NCI-H69 (cell line): ENCODE measurements at regions not wholly inside any gene's neighbourhood (a gene's known extent, or its start where the extent isn't known, plus 50 kb on each side); places are given as distances from the start of the nearest gene placed in this dataset.

Experiments
- DNase-seq: peaks from one replicate; lab custom pipeline; 2025; lab: John Stamatoyannopoulos, UW

GRCh38 chr7:17019106-17019505 is 137.3 kb upstream of the AGR3 start:
- no peak for DNase-seq

- DNase-seq, result no peak
Measured at GRCh38 chr7:17020250-17020649, 138.5 kb upstream of the AGR3 start.

- DNase-seq, result no peak
Measured at GRCh38 chr7:17021205-17021604, 139.4 kb upstream of the AGR3 start.

GRCh38 chr7:17022920-17023319 is 141.1 kb upstream of the AGR3 start:
- DNase-seq, result no peak

DNA sequence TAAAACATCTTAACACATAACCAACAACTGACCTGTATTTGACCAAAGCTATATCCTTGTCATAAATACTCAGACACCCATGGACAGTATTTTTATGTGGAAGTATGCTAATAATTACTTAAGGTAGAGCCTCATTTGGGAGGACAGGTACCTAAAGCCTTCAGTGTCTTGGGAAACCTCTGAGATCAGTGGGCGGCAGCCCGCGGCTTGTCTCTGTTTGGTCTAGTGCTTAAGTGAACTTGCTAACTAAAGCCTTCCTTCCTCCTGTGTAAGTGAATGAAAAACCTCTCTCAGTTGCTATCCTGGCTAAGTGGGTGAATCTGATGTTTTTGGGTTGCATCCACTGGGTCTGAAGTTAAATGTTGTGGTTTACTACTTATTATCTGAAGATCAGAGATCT is 144.5 kb upstream of the AGR3 start:
- no peak for DNase-seq

DNA sequence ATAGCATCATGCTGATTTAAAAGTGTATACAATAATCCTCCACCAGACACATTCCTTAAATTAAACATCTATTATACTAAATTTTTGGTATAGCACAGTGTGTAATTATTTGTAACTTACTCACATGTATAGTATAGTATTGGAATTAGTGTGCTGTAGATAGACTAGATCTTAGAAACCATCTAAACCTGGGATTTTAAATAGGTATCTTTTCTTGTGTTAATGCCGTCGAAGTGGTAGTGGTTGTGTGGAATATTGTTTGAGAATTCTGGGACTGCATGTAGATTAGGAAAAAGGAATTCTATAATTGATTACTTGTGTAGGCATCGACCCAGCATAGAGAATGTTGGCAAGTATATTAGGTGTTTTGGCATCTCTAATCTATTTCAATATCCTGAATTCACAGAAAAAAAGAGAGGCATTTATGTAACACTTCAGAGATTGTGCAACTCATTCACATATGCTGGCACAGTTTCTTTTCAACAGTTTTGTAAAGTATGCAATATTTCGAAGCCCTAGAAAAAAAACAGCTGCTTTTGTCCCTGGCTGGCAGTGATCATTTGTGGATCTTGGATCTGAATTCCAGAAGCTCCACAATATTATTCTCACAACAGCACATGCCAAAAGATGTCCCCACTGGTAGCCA is 145.5 kb upstream of the AGR3 start:
- DNase-seq, result no peak

GRCh38 chr7:17027789-17028152 is 146.0 kb upstream of the AGR3 start:
- DNase-seq, result no peak

GRCh38 chr7:17029150-17029549 is 147.4 kb upstream of the AGR3 start:
- DNase-seq, result no peak

DNA sequence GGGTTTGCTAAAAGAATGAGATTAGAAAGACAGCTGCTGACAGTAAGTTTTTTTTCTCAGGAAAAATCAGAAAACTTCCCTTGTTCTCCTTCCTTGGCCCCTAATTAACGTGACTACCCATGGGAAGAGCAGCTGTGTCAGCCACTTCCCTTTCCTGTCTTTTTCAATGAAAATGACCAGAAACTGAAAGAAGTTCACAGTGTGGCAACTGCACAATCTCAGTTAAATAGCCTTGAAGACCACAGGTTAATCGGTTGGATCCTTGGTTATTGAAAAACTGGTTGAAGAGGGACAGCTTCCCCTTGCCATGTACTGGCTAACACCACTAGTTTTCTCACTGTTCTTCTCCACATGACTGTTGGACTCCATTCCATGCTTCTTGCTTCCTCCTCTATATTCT is 148.8 kb upstream of the AGR3 start:
- DNase-seq, result no peak

GRCh38 chr7:17031906-17032551 is 150.2 kb upstream of the AGR3 start:
- no peak for DNase-seq

- no peak for DNase-seq
Measured at GRCh38 chr7:17033245-17033644, 151.5 kb upstream of the AGR3 start.

GRCh38 chr7:17036584-17036983 is 154.8 kb upstream of the AGR3 start:
- no peak for DNase-seq

DNA sequence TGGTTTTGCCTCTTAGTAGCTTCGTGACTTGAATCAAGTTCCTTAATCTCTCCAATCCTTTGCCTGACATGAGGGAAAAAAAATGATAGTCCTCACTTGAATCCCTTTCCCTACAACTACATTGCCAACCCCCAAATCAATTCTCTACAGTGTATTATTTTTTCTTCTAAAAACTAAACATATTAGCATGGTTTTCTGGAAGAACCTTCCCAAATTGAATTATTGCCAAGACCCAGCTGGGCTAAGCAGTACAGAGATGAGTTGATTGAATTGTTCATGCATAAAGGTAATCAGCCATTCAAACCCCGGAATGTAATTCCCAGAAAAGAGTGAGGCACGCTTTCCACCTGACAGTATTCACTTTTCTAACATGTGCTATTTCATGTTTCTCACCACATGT is 155.6 kb upstream of the AGR3 start:
- no peak for DNase-seq

DNA sequence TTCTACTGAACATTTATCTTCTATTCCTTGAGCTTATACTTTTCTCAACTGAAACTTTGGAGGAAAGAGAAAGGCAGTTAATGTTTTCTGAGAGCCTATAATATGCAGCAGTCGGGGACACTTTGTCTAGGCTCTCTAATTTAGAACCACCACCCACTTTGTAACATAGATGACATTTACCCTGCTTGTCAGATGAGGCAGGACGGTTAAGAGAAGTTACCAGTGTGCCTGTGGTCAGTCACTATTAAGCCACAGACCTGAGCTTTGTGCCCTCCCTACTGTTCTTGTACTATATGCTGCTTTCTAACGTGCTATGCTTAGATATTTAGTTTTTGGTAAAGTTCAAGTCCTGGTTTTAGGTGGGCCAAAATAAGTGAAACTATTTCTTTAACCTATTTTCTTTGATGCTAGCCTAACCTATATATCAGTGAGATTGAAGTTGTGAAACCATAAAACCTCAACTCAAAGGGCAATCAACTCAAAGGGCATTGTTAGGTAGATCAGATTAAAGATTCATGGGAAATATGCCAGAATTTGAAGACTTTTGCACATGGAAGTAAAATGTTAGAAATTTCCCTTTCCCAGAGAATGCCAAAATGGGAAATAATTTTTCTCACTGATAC is 156.5 kb upstream of the AGR3 start:
- no peak for DNase-seq

GRCh38 chr7:17038783-17039170 is 157.0 kb upstream of the AGR3 start:
- no peak for DNase-seq

DNA sequence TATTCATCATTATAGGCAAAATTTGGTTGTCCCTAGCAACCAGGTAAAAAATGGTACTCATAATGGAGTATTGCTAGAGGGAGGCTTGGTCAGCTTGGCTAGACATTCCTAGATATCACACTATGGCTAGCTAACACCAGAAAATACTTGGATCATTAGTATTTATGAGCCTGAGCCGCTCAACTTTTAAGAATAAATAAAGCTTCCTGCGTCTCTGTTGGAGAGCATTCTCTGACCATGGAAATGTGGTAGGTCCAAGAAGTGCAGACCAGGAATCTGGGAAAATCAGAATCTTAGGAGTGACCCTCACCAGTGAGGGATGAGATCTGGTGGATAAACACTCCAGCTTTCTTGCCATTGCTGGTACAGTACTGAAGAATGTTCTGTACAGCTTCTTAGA is 157.6 kb upstream of the AGR3 start:
- DNase-seq, result no peak

- DNase-seq, result no peak
Measured at GRCh38 chr7:17040716-17041115, 158.9 kb upstream of the AGR3 start.

- DNase-seq, result no peak
Measured at GRCh38 chr7:17041324-17041723, 159.5 kb upstream of the AGR3 start.

GRCh38 chr7:17042211-17042610 is 160.4 kb upstream of the AGR3 start:
- no peak for DNase-seq

DNA sequence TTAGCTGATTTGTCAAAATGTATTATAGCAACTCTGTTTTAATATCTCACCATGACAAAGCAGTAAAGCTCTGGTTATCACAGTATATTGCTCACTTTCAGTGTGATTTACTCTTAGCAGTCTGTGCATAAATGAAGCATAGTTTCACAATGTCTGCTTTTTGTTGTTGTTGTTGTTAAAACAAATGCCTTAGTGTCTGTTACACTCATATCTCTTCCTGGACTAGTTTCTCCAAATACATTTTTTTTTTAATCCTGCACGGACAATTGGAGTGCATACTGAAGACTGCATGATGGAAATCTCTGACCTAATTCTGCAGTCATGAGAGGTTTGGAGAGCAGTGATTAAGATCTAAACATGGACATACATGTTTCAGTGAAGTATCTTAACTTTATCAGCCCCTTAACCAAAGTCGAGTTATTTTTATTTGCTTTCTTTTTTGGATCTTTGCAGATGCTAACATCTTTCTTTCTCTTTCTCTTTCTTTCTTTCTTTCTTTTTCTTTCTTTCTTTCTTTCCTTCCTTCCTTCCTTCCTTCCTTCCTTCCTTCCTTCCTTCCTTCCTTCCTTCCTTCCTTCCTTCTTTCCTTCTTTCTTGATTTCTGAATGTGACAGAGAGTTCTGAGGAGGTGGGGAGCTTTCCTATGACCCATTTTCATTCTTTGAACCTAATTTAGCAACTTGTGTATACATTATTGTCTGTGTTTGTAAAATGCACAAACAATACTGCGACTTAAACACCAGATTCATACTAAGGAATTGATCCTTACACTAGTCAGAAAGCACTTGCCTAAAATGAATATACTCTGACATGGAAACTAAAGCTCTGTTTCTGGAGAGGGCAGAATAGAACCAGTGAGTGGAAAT is 161.5 kb upstream of the AGR3 start:
- DNase-seq, result no peak

DNA sequence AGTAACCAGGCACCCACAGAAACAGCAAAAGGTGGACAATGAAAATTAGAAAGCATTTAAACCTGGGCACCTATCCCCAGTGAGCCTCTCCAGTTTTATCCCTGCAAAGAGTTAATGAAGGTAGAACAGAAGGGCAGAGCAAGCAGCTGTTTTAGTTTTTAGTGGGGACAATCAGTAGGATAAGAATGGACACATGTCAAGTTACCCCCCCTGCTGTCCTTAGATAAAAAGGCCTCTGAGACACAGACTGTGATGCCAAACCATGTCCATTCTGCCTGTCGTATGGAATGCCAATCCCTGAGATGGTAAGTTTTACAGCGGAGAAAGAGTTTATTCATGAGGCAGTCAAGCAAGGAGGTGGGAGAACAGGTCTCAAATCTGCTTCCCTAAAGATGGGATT is 162.6 kb upstream of the AGR3 start:
- DNase-seq, result no peak

GRCh38 chr7:17044861-17045260 is 163.1 kb upstream of the AGR3 start:
- DNase-seq, result no peak

DNA sequence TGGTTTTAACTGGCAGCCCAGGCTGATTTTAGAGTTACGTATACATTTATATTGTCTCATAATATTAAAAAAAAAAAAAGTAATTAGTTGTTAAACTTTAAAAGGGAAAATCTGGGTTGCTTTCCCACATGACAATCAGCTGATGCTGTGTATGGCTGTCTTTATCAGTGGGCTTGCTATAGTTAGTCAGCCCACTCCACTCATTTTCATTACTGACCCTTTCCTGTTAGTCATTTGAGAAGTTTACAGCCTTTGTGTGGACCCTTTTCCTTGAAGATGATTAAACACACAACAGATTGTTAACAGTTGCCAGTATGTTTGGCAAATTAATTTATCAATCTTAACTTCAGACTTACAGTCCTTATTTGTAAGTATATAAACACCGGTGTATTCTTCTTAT is 164.5 kb upstream of the AGR3 start:
- no peak for DNase-seq
